ENCODE measurements at regions not wholly inside any gene's neighbourhood (a gene's known extent, or its start where the extent isn't known, plus 50 kb on each side); places are given as distances from the start of the nearest gene placed in this dataset.

DNA sequence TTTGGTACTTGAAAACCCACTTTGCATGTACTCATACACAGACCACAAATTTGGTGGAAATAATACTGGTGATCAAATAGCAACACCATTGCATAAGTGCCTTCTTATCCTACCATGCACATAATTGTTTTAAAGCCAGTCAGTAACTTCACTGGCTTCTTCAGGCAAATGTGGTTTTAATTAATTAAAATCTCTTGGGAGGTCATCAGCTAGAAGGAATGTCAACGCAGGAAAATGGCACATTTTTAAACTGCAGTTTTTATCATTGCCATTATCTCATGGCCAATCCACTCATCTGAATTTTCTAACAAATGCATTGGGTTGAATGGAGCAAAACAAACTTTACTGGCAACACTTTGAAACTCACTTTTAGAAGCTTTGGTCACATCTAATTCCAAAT, 105.7 kb upstream of the ZPLD1 start:
- ChIA-PET POLR2A (no interaction called here), CTCF (no interaction called here)
- Histone ChIP-seq H3K9me1 (replicated peaks; ENCODE audit: control insufficient read depth, extremely low read depth, insufficient read depth, low read length) (no peaks in the 10 kb centered on the region), H2AFZ (ENCODE audit: low read depth, low read length) (no peak overlapping the region), H3K4me2 (ENCODE audit: insufficient read depth, low read length) (no peak overlapping the region), H3K36me3 (ENCODE audit: control insufficient read depth in 2 of 2, extremely low read depth in 1 of 2, insufficient read depth in 2 of 2, low read length in 2 of 2) (no peaks in the 10 kb centered on the region), H3K79me2 (ENCODE audit: control insufficient read depth, insufficient read depth, low read length) (no peaks in the 10 kb centered on the region), H3K9ac (replicated peaks; ENCODE audit: extremely low read depth, insufficient read depth, low read length) (no peak overlapping the region), H3K4me3 (replicated peaks in 1 of 3; ENCODE audit: insufficient read depth in 1 of 3, low read depth in 1 of 3, low read length in 3 of 3) (no peak overlapping the region), H3K27me3 (ENCODE audit: control insufficient read depth in 2 of 2, insufficient read depth in 2 of 2, low read length in 2 of 2) (peaks cover 0 to 3% of the 10 kb centered on the region in 2 experiments), H3K4me1 (ENCODE audit: control insufficient read depth, extremely low read depth, insufficient read depth, low read length) (no peaks in the 10 kb centered on the region), H4K20me1 (replicated peaks; ENCODE audit: control insufficient read depth, extremely low read depth, insufficient read depth, low read length) (no peaks in the 10 kb centered on the region), H3K9me3 (replicated peaks; ENCODE audit: control insufficient read depth, insufficient read depth, low read length) (no peaks in the 10 kb centered on the region), H3K27ac (ENCODE audit: insufficient read depth, low read depth, low read length) (no peak overlapping the region)
- intact Hi-C loops (cut with micrococcal nuclease) (no loop called here), dilution Hi-C loops (cut with MboI; ENCODE audit: extremely low pct_ligation_motif_present, low sequenced_read_pairs) (no loop called here)
- no peak for DNase-seq (ENCODE audit: low read depth, low spot score)
- FAIRE-seq: no peak
- TF ChIP-seq EZH2 (IDR thresholded peaks at IDR 0.05; ENCODE audit: borderline replicate concordance, low read depth, low read length, severe bottlenecking) (no peak), GATA2 (IDR thresholded peaks at IDR 0.05; ENCODE audit: insufficient read depth, insufficient read length, low read depth, low read length) (no peak), POLR2A (IDR thresholded peaks at IDR 0.05; ENCODE audit: low read depth, low read length) (no peak), POLR2AphosphoS5 (IDR thresholded peaks at IDR 0.05; ENCODE audit: insufficient read depth, low read depth, low read length) (no peak), MAX (IDR thresholded peaks at IDR 0.05; ENCODE audit: insufficient read depth, insufficient read length) (no peak), CTCF (IDR thresholded peaks at IDR 0.05; ENCODE audit: extremely low read depth in 1 of 2, insufficient read depth in 1 of 2, low read depth in 1 of 2, low read length in 2 of 2) (no peak), FOS (IDR thresholded peaks at IDR 0.05; ENCODE audit: borderline replicate concordance, insufficient read depth, low read length) (no peak), MYC (IDR thresholded peaks at IDR 0.05; ENCODE audit: low read depth, low read length) (no peak), JUN (IDR thresholded peaks at IDR 0.05; ENCODE audit: borderline replicate concordance, insufficient read depth, insufficient read length, low read depth) (no peak)
- BruUV-seq (replicated peaks): no TSS peak
